Caki2 (cell line): ENCODE measurements at regions not wholly inside any gene's neighbourhood (a gene's known extent, or its start where the extent isn't known, plus 50 kb on each side); places are given as distances from the start of the nearest gene placed in this dataset.

ENCODE experiments used
- DNase-seq: peaks from one replicate; pipeline ENCODE4 v3.0.0-alpha.2; 2015; ENCODE audit warnings: low read depth
- in situ Hi-C: cut with HindIII; loops from 2 replicates; pipeline ENCODE4 v1.10.0; 2016; ENCODE audit warnings: low sequenced_read_pairs, low pct_unique_long_range_greater_than_20kb, mixed read lengths

DNA sequence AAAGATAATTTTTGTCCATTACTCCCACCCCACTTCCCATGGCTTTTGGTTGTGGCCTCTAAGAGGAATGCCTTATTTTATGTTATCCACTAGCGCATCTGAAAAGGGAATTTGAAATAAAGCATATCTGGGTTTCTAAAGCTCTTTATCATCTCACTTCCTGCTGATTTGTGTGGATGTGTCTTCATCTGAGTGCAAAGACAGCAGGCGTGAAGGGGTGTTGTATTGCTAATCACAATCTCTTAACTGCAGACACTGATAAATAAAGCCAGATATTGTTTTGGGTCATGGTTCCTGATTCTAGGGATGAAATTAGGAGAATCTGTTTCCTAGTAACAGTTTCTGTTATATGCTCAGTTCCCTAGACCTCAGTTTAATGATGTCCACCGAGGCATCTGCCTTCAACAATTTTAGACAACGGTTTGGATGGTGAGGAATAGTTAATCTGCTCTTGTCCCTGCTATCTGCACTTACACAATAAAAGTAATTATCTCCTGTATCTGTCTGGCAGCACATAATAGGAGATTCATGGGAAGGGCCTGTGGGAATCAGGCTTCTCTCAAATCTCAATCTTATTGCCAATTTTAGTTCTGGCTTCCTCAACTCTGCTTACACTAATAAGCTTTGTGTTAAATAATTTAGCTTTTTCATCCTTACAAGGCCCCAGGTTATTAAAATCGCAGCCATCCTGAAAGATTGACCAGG lies 517.9 kb upstream of the ATXN8OS start:
- no peak for DNase-seq
- in situ Hi-C loops: no loop called here

DNA sequence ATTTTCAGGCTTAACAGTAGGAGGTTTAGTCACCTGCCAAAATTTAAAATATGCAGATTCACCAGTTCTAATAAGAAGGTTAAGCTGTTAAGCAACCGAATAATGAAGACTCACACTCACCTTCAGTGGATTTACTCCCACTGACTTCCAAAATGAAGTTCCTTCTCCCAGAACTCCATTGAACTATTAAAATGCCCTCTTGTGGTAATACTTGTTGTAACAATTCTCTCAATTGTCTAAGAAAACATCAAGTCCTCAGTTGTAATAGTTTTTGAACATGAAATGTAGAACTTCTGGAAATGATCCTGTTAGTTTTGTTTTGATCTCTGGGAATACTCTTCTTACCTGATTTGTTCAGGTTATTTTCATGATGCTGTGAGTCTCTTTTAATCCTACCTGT lies 522.0 kb upstream of the ATXN8OS start:
- in situ Hi-C loops: no loop called here

DNA sequence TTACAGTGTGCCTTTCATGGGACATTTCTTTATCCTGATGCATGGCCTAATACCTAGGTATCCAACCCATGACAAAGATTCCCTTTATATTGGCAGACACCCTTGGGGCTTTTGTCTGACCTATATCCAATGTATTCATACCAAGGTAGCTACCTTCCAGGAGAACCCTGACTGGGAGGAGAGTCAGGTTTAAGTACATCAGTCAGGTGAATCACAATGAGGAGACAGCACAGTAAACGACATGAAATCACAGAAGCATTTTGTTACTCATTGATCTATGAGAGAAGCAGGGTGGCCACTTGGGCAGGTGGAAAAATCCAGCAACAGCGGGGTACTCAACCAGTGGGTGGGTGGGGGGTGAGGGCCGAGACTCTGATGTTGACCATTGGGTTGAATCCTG lies 527.4 kb upstream of the ATXN8OS start:
- no peak for DNase-seq
- in situ Hi-C loops: no loop called here

More for the DNA sequence above, 522.0 kb upstream of the ATXN8OS start:
- DNase-seq: peak; percentile 8

DNA sequence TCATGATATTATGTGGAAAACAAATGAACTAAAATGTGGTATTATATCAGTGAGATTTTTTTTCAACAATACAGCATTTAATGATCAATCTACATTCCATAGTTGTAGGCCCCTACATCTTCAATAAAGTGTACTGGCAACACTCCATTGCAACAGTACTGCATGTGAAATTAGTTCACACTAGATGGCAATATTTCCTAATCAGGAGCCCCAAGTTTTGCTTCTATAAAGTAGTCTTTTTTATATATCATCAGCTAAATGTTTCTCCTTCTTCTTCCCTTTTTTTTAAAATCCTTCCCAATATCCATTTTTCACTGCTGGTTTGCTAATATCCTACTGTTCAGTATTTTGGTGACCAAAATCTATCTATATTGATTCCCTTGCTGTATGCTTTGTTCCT lies 528.3 kb upstream of the ATXN8OS start:
- in situ Hi-C loops: no loop called here
- no peak for DNase-seq

DNA sequence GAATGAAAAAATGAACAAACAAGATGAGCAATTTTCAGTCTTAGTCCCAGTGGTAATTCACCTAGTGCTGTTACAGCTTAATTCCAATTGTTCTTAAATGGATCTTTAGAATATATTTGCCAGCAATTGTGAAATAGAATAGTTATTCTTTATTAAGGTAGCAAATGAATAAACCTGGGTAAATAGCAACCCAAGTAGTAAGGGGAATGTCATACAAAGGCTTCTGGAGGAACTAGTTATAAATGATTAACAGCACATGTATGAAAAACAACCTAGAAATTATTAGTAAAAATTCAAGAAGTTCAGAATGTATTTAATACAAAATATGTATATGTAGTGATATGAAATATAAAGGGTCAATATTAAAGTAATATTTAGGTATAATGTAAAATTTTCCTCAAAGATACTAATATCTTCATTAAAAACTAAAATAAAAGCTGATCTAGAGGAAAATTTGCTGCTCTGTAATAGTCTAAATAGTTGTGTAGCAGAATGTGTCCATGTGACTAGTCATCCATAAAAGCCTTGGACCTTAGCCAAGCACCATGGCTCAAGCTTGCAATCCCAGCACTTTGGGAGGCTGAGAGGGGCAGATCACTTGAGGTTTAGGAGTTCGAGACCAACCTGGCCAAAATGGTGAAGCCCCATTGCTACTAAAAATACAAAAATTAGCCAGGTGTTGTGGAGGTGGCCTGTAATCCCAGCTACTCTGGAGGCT lies 535.9 kb upstream of the ATXN8OS start:
- in situ Hi-C loops: no loop called here
- DNase-seq: peak; percentile 49

DNA sequence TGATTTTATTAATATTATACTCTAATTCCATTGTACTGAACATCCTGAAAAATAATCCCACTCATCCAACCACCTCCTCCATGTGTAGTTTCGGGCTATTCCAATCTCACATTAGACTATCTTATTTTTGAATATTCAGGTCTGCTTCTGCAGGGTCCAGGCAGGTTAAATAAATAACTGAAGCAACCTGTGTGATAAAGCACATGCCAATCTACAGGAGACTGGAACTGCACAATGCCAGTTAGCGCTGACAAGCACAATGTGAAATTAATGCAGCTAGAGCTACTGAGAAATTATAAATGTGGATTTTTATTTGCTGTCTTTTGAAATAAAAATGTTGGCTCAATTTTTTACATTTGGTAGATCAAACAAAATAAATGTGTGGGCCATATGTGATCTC lies 540.1 kb upstream of the ATXN8OS start:
- no peak for DNase-seq
- in situ Hi-C loops: no loop called here

DNA sequence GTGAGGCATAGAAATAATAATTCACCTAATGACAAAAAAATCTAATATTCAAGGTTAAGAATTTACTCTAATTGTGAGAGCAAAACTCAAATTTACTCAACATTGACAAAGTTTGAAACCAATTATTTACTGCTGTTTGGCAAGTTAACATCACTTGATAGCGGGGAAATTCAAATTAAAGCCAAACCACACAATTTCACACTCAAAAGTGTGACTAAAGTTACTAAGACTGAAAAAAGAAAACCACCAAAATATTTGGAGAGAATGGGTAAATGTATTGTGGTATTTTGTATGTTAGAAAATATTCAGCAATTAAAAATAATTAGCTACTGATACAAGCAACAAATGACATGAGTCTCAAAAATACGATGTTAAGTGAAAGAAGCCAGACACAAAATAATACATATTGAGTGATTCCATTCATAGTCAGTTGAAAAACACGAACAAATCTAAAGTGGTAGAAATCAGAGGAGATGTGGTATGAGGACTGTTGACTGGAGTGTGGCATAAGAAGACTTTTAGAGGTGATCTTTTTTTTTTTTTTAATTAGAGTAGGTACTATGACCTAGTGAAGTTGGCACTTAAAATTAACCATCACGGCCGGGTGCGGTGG lies 541.4 kb upstream of the ATXN8OS start:
- in situ Hi-C loops: no loop called here
- DNase-seq: no peak

DNA sequence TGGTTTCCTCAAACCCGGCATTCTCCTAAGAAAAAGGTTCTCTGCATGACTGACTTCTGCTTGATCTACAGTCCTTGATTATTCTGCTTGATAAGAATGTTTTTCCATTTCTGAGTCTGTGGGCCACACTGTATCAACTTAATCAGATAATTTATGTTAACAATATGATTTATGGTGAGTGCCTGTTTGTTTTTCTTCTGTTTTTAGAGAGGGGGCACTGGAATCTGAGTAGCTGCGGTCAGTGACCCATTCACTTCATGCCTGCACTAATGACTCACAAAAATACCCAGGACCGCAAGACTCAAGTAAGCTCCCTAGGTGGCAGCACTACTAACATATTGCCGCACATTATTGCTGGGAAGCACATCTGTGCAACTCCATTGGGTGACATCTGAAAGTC lies 542.3 kb upstream of the ATXN8OS start:
- peak; percentile 91 for DNase-seq
- in situ Hi-C loops: no loop called here

DNA sequence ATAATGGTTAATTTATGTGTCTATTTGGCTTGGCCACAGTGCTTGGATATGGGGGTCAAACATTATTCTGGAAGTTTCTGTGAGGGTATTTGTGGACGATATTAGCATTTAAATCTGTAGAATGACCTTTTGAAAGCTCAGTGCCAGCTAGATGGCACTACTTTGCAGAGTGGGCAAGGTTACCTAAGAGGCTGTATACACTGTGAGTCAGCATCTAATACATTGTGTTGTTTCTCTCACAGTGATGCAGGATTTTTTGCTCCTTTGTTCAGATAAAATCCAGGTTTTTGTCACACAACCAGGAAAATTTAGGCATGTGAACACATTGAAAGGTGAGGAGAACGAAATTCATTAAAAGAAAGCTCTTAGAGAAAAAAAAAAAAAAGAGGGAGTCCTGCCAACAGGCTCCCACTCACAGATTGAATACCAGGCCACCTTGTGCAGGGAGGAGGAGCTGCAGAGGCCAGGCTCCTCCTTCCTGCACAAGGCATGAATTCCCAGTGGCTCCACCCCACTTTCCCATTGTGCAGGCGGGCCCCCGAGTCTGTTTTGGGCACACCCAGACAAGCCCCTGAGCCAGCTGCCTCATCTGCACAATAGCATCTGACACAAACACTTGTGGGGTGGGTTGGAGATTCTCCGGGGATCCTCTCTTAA lies 551.0 kb upstream of the ATXN8OS start:
- DNase-seq: peak; percentile 59
- in situ Hi-C loops: no loop called here

DNA sequence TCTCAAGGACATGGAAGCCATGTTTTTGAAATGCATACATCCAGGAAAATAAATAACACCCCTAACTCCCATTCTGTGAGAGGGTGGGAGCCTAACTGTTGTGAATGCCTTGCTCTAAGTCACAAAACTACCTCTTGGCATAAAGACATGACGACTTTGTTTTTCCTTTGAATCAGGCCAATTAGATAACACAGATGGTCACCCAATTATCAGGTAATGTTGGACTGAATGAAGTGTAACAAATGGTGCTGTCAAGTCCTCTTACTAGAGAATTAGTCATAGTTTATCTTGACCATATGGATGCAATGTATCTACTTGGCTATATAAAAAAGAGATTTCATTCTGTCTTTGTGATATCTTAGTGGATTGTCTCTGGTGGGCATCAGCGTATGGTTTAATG lies 553.6 kb upstream of the ATXN8OS start:
- DNase-seq: no peak
- in situ Hi-C loops: no loop called here

DNA sequence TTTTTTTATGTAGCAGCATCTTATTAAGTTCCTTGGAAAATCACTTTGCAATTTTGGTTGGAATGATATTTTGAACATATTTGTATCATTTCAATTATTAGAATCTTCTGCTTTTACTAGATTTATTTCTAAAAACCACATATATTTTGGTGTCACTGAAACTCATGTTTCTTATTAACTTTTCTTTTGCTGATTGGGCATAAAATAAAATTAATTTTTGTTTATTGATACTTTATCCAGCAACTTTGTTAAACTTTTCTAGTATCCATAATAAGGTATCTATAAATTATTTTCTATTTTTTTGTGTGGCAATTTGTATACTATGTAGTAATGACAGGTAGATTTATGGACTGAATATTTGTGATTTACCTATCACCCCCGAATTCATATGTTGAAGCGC lies 556.4 kb upstream of the ATXN8OS start:
- in situ Hi-C loops: no loop called here
- DNase-seq: no peak

DNA sequence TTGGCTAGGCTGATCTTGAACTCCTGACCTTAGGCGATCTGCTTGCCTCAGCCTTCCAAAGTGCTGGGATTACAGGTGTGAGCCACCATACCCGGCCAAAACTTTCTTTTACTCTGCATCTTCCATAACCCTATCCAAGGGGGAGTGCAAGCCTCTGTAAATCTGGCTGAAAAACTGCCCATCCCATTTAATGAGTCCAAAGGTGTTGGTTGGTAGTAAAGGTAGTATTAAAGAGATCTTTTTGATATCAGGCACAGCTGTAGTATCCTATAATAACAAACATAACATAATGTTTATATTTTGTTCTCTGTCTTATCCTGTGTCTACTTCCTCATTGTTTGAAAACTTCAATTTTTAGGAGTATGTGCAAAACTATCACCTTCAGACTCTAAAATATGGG lies 559.8 kb upstream of the ATXN8OS start:
- in situ Hi-C loops: no loop called here

DNA sequence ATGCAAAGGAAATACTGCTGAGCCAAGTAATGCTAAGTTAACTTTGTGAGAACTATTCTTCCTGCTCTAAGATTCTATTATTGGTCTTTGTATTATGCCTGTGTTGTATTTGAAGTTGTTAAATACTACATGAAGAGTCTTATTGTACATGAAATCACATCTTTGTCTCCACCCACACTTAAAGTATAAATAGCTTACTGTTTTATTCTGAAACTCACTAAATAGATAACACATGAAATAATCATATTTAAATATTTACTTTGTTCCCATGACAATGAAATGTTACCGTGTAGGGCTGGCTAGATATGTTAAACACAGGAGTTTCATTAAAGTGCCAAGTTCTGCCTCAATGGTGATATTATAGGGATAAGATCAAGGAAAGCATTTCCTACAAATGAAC lies 562.1 kb upstream of the ATXN8OS start:
- in situ Hi-C loops: no loop called here
- DNase-seq: no peak

More for the DNA sequence above, 559.8 kb upstream of the ATXN8OS start:
- no peak for DNase-seq

DNA sequence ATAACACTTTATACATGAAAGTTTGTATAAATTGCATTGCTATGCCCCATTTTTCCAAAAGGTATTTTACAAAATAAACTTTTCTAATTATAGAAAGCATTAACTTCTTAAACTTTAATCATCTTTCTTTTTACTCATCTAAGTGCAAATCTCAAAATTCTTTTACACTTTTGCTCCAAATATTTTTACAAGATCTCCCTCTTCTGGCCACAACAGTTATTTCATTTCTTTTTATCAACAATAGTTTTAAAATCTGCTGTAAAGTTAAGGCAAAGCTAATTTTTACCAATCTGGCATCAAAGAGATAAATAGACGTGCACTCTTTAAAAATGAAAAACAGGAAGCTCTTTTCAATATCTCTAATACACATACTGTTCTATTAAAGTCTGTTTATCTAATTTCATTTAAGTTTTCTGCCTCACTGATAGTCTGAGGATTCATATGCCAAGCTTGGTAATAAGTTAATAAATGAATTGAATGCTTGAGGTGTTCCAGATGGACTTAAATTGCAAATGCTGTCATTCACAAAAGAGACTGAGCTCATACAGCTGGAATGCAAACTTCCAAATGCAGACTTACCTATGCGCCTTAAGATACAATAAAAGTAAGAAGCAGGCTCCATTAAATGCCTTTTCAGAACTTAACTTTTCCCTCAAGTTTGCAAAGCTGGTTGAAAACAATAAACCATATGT lies 583.0 kb upstream of the ATXN8OS start:
- in situ Hi-C loops: no loop called here
- no peak for DNase-seq

DNA sequence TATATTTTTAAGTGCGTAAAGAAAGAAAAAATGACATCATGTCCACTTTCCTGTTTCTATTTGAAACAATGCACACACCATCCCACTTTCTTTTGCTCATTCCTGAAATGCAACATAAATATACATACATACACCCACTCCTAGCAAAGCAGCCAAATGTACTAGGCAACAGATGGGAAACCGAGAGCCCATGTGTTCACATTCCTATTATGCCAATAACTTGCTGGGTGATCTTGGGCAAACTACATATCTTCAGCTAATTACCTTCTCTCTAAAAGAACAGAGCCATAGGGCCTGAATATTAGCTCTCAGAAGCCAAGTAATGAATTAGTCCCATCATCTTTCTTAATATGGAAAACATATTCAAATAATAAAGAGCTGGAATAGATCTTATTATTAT lies 610.6 kb upstream of the ATXN8OS start:
- no peak for DNase-seq
- in situ Hi-C loops: no loop called here

DNA sequence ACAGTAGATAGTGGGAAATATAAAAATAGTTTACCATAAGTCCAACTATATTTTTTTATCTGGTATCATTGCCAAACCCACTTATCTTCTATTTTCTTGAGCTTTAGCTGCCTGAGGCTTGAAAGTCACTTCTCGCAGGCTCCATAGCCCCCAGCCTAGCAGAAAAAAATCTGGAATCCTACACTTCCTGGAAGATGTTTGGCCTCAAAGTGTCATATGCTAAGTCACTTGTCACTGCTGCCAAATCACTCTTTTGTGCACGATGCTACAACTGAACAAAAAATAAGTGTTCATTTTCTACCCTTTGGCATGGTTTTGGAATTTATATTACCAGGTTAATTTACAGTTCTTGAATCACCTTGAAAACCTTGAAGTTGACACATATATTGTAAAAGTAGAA lies 612.5 kb upstream of the ATXN8OS start:
- no peak for DNase-seq
- in situ Hi-C loops: no loop called here

DNA sequence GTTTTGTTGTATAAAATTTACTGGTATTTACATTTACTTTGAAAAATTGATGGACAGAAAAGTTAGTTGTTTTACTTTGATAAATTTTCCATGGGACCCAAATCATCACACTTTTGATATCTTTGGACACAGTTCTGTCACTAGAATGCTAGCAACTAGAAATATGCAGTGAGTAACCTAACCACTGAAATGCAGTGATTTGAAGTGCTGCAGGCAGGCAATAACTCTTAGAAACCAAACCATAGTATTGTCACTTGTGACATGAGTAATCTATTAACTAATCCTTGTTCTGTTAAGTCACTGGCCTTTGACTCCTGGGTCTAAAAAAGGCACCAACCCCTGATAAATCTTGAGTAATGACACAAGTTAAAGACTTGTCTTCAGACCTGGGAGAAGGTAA lies 620.0 kb upstream of the ATXN8OS start:
- DNase-seq: no peak
- in situ Hi-C loops: no loop called here

DNA sequence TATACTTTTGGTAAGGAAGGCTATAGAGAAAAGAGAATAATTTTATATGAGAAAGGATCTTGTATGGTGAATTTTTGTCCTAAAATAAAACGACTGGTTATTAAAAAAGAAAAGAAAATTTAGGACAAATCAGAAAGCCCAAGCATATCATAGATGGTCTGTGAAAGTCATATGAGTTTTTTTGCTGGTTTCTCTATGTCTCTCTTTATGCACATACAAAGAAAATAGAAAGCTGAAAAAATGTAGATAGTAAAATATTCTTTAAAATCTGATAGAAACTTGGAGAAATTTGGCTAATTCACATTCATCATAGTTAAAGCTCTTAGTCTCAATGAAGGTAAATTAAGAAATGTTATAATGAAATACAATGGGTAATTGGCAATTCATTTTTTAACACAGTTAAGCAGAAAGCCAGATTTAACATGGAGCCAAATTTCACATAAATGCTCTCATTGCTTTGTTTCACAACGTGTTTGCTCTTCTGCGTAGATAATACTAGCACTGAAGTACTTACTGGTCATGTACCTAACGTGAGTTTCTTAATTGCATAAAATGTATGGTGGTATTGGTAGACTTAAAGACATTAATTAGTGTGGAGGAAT lies 621.5 kb upstream of the ATXN8OS start:
- no peak for DNase-seq
- in situ Hi-C loops: no loop called here
